Tibial nerve (tissue), 4 donors: ENCODE measurements at regions not wholly inside any gene's neighbourhood (a gene's known extent, or its start where the extent isn't known, plus 50 kb on each side); places are given as distances from the start of the nearest gene placed in this dataset.

Experiments
- CTCF ChIP-seq, 5 experiments: fragments of 200-600 bp in 3 of 5; fragments of 450-650 bp in 2 of 5; sonication (generic) in 3 of 5; IDR thresholded peaks; one replicate each; pipeline ENCODE4 v1.5.1; 2016 to 2019; ENCODE audit warnings: antibody characterized with exemption in 5 of 5, mild to moderate bottlenecking in 3 of 5, moderate library complexity in 2 of 5
- EP300 ChIP-seq, 2 donors: sonication (generic); formaldehyde crosslinking; IDR thresholded peaks; one replicate each; pipeline ENCODE4 v1.6.1; 2017; ENCODE audit warnings: antibody characterized with exemption in 2 of 2, mild to moderate bottlenecking in 1 of 2
- POLR2A ChIP-seq, 2 donors: fragments of 450-650 bp; IDR thresholded peaks; one replicate each; pipeline ENCODE4 v1.6.1; 2017; ENCODE audit warnings: antibody characterized with exemption in 2 of 2, mild to moderate bottlenecking in 2 of 2, moderate library complexity in 2 of 2

GRCh38 chr20:51137461-51137860, 114.6 kb upstream of the KCNG1 start:
- TF ChIP-seq CTCF (IDR thresholded peaks at IDR 0.05) (no peak), EP300 (IDR thresholded peaks at IDR 0.05) (no peak), POLR2A (IDR thresholded peaks at IDR 0.05) (no peak)
